Lower leg skin (tissue), 4 donors: ENCODE measurements at regions not wholly inside any gene's neighbourhood (a gene's known extent, or its start where the extent isn't known, plus 50 kb on each side); places are given as distances from the start of the nearest gene placed in this dataset.
A peak's percentile ranks its signal among the peaks of the same experiment; 100 is the strongest.

Experiments
- DNase-seq, 2 donors: peaks; one replicate each; pipeline ENCODE4 v3.0.0-alpha.2; 2019; ENCODE audit warnings: low spot score in 2 of 2
- H3K4me3 ChIP-seq: fragments of 200-600 bp; sonication (generic); 2 replicates; pipeline ENCODE4 v1.5.1; 2017; ENCODE audit warnings: mild to moderate bottlenecking, low read depth; ENCODE audit not compliant: poor library complexity, severe bottlenecking
- POLR2A ChIP-seq, 2 donors: fragments of 450-650 bp; IDR thresholded peaks; one replicate each; pipeline ENCODE4 v1.6.1; 2016 to 2017; ENCODE audit warnings: antibody characterized with exemption in 2 of 2, mild to moderate bottlenecking in 1 of 2, moderate library complexity in 1 of 2
- WGBS, 2 donors: methylation state at CpG; one replicate each; pipeline ENCODE4 v1.1.5; 2018; 5-methylcytosine and 5-hydroxymethylcytosine counted together
- intact Hi-C: fragments of 100-400 bp; cut with DNase I; formaldehyde crosslinking; loops from one replicate; pipeline ENCODE4 v1.15.0; 2023; ENCODE audit warnings: low total_unique reads
- TF ChIP-seq, protein P1 (sequence below), 3 donors: fragments of 450-650 bp; IDR thresholded peaks; one replicate each; pipeline ENCODE4 v1.5.1; 2016; ENCODE audit warnings: antibody characterized with exemption in 3 of 3, mild to moderate bottlenecking in 3 of 3, moderate library complexity in 2 of 3

DNA sequence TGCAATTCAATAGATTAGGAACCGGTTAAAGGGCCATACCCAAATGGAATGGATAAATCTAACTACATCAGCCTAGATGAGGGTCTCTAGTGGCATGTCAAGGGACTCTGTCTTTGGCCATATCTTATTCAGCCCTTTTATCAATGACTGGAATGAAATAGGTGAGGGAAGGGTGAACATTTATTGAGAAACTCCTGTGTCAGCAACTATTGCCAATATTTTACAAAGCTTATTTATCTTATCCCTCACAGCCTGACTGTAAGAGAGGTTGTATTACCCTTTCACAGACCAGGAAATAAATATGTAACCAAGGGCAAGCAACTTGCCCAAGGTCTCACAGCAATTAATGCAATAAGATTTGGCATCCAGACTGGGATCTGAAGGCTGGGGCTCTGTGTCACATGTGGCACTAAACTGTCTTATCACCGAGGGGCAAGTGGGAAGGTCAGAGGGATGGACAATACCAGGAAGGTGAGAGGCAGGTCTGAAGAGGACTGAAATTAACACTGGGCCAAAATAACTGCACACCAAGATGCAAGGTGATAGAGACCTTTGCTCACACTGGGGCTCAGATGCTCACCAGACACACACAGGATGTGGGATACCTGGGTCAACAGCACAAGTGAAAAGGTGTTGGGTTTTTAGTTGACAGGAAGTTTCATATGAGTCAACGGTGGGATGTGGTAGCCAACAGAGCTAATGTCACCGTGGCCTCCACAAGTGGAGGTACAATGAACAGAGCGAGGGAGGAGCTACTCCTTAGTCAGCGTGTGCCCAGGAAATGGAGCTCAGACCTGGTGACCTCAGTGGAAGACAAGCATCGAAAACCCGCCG is 261.3 kb downstream of the RPLP1 start:
- TF ChIP-seq, protein P1, sequence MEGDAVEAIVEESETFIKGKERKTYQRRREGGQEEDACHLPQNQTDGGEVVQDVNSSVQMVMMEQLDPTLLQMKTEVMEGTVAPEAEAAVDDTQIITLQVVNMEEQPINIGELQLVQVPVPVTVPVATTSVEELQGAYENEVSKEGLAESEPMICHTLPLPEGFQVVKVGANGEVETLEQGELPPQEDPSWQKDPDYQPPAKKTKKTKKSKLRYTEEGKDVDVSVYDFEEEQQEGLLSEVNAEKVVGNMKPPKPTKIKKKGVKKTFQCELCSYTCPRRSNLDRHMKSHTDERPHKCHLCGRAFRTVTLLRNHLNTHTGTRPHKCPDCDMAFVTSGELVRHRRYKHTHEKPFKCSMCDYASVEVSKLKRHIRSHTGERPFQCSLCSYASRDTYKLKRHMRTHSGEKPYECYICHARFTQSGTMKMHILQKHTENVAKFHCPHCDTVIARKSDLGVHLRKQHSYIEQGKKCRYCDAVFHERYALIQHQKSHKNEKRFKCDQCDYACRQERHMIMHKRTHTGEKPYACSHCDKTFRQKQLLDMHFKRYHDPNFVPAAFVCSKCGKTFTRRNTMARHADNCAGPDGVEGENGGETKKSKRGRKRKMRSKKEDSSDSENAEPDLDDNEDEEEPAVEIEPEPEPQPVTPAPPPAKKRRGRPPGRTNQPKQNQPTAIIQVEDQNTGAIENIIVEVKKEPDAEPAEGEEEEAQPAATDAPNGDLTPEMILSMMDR (IDR thresholded peaks at IDR 0.05), result no peak
- no peak for TF ChIP-seq POLR2A (IDR thresholded peaks at IDR 0.05)
- DNase-seq, result no peak

DNA sequence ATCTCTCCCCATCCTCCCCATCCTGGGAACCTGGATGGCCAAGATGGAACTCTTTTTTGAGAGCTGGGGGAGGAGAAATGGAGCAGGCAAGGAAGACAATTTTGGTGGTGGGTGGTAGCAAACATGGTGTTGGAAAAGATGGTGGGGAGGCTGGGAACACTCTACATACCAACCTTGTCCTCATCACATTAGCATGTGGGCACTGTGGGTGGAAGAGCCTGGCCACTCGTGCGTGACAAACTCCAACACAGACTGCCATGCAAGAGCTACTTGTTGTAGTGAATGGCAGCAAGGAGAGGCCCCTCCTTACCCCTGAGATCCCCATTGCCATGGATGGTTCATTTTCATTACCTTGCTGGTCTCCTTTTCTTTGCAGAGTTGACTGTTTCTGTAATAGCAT is 262.6 kb downstream of the RPLP1 start:
- WGBS, 2 donors, result 50 to 71% methylated on average over 2 of the region's 2 CpGs
- intact Hi-C loops, result no loop called here
- TF ChIP-seq, protein P1 (IDR thresholded peaks at IDR 0.05), result no peak
- no peak for TF ChIP-seq POLR2A (IDR thresholded peaks at IDR 0.05)
- no peak for DNase-seq
- H3K4me3 ChIP-seq, result no peak overlapping the region

More for the DNA sequence above, 261.3 kb downstream of the RPLP1 start:
- 80 to 84% methylated on average over 9 of the region's 9 CpGs for WGBS, 2 donors
- H3K4me3 ChIP-seq, result no peak overlapping the region
- intact Hi-C loops, result no loop called here

DNA sequence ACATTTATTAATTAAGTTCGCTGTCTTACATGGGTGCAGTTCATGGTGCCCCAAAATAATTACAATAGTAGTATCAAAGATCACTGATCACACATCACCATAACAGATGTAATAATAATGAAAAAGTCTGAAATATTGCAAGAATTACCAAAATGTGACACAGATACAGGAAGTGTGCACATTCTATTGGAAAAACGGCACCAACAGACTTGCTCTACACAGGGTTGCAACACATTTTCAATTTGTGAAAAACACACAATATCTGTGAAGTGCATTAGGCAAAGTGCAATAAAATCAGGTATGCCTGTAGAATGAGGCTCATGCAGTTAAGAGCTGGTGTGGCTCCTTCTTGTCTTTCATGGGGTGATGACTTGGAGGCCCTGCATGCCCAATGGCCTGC is 265.8 kb downstream of the RPLP1 start:
- 88 to 94% methylated on average over 2 of the region's 2 CpGs for WGBS, 2 donors
- no peak for TF ChIP-seq POLR2A (IDR thresholded peaks at IDR 0.05)
- TF ChIP-seq, protein P1 (IDR thresholded peaks at IDR 0.05), result no peak
- intact Hi-C loops, result no loop called here
- no peak overlapping the region for H3K4me3 ChIP-seq
- DNase-seq, result no peak

DNA sequence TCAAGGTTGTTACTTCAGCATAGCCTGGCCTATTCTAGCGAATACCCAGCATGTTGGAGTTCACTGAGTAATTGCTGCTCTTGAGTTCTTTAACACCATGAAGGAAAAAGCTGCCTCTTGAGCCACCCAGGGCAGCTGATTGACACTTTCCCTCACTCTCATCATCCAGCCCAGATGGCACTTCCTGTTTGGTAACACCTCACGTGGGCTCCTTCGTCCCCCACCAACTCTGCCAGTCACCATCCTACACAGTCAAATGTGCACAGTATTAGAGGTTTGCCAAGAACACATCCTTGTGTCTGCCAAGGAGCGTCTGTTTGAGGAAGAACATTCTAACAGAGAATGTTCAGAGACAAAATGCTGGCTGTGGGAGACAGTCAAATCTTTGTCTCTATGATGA is 266.3 kb downstream of the RPLP1 start:
- no peak for TF ChIP-seq POLR2A (IDR thresholded peaks at IDR 0.05)
- TF ChIP-seq, protein P1 (IDR thresholded peaks at IDR 0.05), result no peak
- intact Hi-C loops, result no loop called here

DNA sequence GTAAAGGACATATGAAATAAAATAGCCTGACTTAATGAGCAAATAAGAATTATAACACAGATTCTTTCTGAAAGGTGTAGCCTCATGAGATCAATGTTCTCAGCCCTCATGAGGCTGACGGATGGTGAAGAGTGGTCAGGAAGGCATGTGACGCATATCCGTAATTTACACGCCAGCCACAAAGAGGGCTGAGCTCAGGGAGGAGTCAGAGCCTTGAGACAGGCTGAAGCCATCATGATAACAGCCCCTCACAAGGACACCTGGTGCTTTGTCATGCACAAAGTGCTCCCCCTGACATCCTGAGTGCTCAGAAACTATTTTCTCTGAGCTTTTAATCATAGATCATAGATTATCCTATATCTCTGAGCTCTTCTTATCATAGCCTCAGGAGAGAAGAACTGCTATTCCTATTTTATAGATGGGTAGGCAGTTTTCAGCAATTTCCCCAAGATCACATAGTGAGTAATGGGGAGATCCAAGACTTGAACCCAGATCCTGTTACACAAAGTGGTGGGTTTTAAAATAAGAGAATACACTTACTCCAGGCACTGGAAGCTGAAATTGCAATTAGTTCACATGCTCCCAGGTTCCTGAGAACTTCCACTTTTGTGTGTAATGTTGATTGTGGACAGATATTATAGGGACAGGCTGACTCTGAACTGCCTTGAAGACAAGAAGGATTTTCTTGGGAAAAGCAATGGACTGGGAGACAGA is 267.1 kb downstream of the RPLP1 start:
- no peak for TF ChIP-seq POLR2A (IDR thresholded peaks at IDR 0.05)
- TF ChIP-seq, protein P1 (IDR thresholded peaks at IDR 0.05), result no peak
- intact Hi-C loops, result no loop called here
- 68 to 78% methylated on average over 4 of the region's 4 CpGs for WGBS, 2 donors

More for the DNA sequence above, 266.3 kb downstream of the RPLP1 start:
- no peak overlapping the region for H3K4me3 ChIP-seq
- 49 to 52% methylated on average over 4 of the region's 4 CpGs for WGBS, 2 donors
- DNase-seq, result peak in 1 of 2 donors; percentile 46

More for the DNA sequence above, 267.1 kb downstream of the RPLP1 start:
- DNase-seq, result no peak
- H3K4me3 ChIP-seq, result no peak overlapping the region
